H9 (cell line): ENCODE measurements at regions not wholly inside any gene's neighbourhood (a gene's known extent, or its start where the extent isn't known, plus 50 kb on each side); places are given as distances from the start of the nearest gene placed in this dataset.

Source experiments
- DNase-seq: peaks from one replicate; pipeline ENCODE4 v3.0.0-alpha.2; 2017
- H2AFZ ChIP-seq: one replicate; pipeline ENCODE4 v1.6.1; 2013; ENCODE audit warnings: mild to moderate bottlenecking, low read length, control low read depth, moderate library complexity
- H2AK5ac ChIP-seq: 2 replicates; pipeline ENCODE4 v1.6.1; 2013; ENCODE audit warnings: low read length, control low read depth, mixed read lengths; ENCODE audit not compliant: insufficient read length
- H2BK120ac ChIP-seq: one replicate; pipeline ENCODE4 v1.6.1; 2013; ENCODE audit warnings: low read depth, mild to moderate bottlenecking, low read length, control low read depth, inconsistent platforms; ENCODE audit not compliant: poor library complexity, severe bottlenecking
- H2BK12ac ChIP-seq: 2 replicates; pipeline ENCODE4 v1.6.1; 2013; ENCODE audit warnings: low read length, control low read depth, mixed read lengths, low read depth; ENCODE audit not compliant: insufficient read length
- H2BK15ac ChIP-seq: 2 replicates; pipeline ENCODE4 v1.6.1; 2013; ENCODE audit warnings: low read depth, low read length, control low read depth
- H2BK20ac ChIP-seq: one replicate; pipeline ENCODE4 v1.6.1; 2013; ENCODE audit warnings: low read depth, mild to moderate bottlenecking, low read length, control low read depth, inconsistent platforms; ENCODE audit not compliant: poor library complexity, severe bottlenecking
- H2BK5ac ChIP-seq: 2 replicates; pipeline ENCODE4 v1.6.1; 2013; ENCODE audit warnings: low read length, control low read depth, mixed read lengths; ENCODE audit not compliant: insufficient read length
- H3K14ac ChIP-seq: 2 replicates; pipeline ENCODE4 v1.6.1; 2013; ENCODE audit warnings: low read length, control low read depth; ENCODE audit not compliant: insufficient read depth
- H3K18ac ChIP-seq: 2 replicates; pipeline ENCODE4 v1.6.1; 2013; ENCODE audit warnings: low read depth, mild to moderate bottlenecking, mixed read lengths, low read length, control low read depth; ENCODE audit not compliant: insufficient read length
- H3K23ac ChIP-seq: 2 replicates; pipeline ENCODE4 v1.6.1; 2013; ENCODE audit warnings: low read length, control low read depth, mixed read lengths, low read depth; ENCODE audit not compliant: insufficient read length
- H3K23me2 ChIP-seq: 2 replicates; pipeline ENCODE4 v1.6.1; 2013; ENCODE audit warnings: low read depth, mild to moderate bottlenecking, mixed read lengths, low read length, control low read depth; ENCODE audit not compliant: insufficient read length, poor library complexity, severe bottlenecking
- H3K27ac ChIP-seq: 2 replicates; pipeline ENCODE4 v1.5.1; 2013; ENCODE audit warnings: low read length, control low read depth, mixed read lengths, low read depth; ENCODE audit not compliant: insufficient read length
- H3K27me3 ChIP-seq: 2 replicates; pipeline ENCODE4 v1.6.1; 2013; ENCODE audit warnings: low read length, control low read depth, inconsistent platforms; ENCODE audit not compliant: insufficient read depth
- H3K4ac ChIP-seq: 2 replicates; pipeline ENCODE4 v1.6.1; 2013; ENCODE audit warnings: low read depth, mild to moderate bottlenecking, control low read depth, inconsistent platforms, low read length, moderate library complexity
- H3K4me1 ChIP-seq: 2 replicates; pipeline ENCODE4 v1.6.1; 2013; ENCODE audit warnings: low read length, control low read depth, inconsistent platforms; ENCODE audit not compliant: insufficient read depth
- H3K4me2 ChIP-seq: 2 replicates; pipeline ENCODE4 v1.6.1; 2013; ENCODE audit warnings: low read length, control low read depth, mixed read lengths; ENCODE audit not compliant: insufficient read length, insufficient read depth
- H3K56ac ChIP-seq: 2 replicates; pipeline ENCODE4 v1.6.1; 2013; ENCODE audit warnings: low read depth, mild to moderate bottlenecking, mixed read lengths, low read length, control low read depth; ENCODE audit not compliant: insufficient read length
- H3K79me1 ChIP-seq: 2 replicates; pipeline ENCODE4 v1.6.1; 2013; ENCODE audit warnings: low read depth, mild to moderate bottlenecking, moderate library complexity, low read length, control low read depth, inconsistent platforms; ENCODE audit not compliant: insufficient read depth, poor library complexity, severe bottlenecking
- H3K79me2 ChIP-seq: 2 replicates; pipeline ENCODE4 v1.6.1; 2013; ENCODE audit warnings: low read length, control low read depth, inconsistent platforms; ENCODE audit not compliant: insufficient read depth
- H3K9ac ChIP-seq: 2 replicates; pipeline ENCODE4 v1.6.1; 2013; ENCODE audit warnings: low read length, control low read depth, mixed read lengths; ENCODE audit not compliant: insufficient read length; ENCODE audit errors: extremely low read depth
- H3K9me3 ChIP-seq: one replicate; pipeline ENCODE4 v1.6.1; 2013; ENCODE audit warnings: low read depth, low read length, inconsistent platforms; ENCODE audit not compliant: control insufficient read depth
- H3T11ph ChIP-seq: one replicate; pipeline ENCODE4 v1.6.1; 2013; ENCODE audit warnings: mild to moderate bottlenecking, low read length, control low read depth, inconsistent platforms
- H4K20me1 ChIP-seq: one replicate; pipeline ENCODE4 v1.6.1; 2013; ENCODE audit not compliant: control insufficient read depth, insufficient read length, insufficient read depth
- H4K5ac ChIP-seq: 2 replicates; pipeline ENCODE4 v1.6.1; 2013; ENCODE audit warnings: low read depth, mild to moderate bottlenecking, mixed read lengths, low read length, control low read depth; ENCODE audit not compliant: insufficient read length
- H4K8ac ChIP-seq: replicated peaks from 2 replicates; pipeline ENCODE4 v1.6.1; 2013; ENCODE audit warnings: low read length, control low read depth, mixed read lengths, low read depth; ENCODE audit not compliant: insufficient read length
- H4K91ac ChIP-seq: 2 replicates; pipeline ENCODE4 v1.6.1; 2013; ENCODE audit warnings: low read depth, mild to moderate bottlenecking, moderate library complexity, mixed read lengths, low read length, control low read depth; ENCODE audit not compliant: insufficient read length
- H3K27ac Mint-ChIP-seq, 3 experiments: 2 replicates in 2 of 3; 3 replicates in 1 of 3; pipeline ENCODE4 v1.8.0; 2020 to 2021; ENCODE audit warnings: mixed read lengths in 3 of 3, mild to moderate bottlenecking in 1 of 3, moderate library complexity in 1 of 3
- H3K27me3 Mint-ChIP-seq: 2 replicates; pipeline ENCODE4 v1.8.0; 2021; ENCODE audit warnings: low read depth, mild to moderate bottlenecking, moderate library complexity, mixed read lengths
- H3K36me3 Mint-ChIP-seq, 3 experiments: 2 replicates in 2 of 3; 3 replicates in 1 of 3; pipeline ENCODE4 v1.8.0; 2020 to 2021; ENCODE audit warnings: low read depth in 3 of 3, mixed read lengths in 3 of 3; ENCODE audit not compliant: insufficient read depth in 1 of 3
- H3K4me1 Mint-ChIP-seq, 2 experiments: 2 replicates each; pipeline ENCODE4 v1.8.0; 2020; ENCODE audit warnings: mixed read lengths in 2 of 2
- H3K4me3 Mint-ChIP-seq, 2 experiments: 2 replicates in 1 of 2; 3 replicates in 1 of 2; pipeline ENCODE4 v1.8.0; 2020 to 2021; ENCODE audit warnings: mild to moderate bottlenecking in 2 of 2, mixed read lengths in 2 of 2, moderate library complexity in 1 of 2
- H3K9me3 Mint-ChIP-seq, 2 experiments: 2 replicates in 1 of 2; 3 replicates in 1 of 2; pipeline ENCODE4 v1.8.0; 2020; ENCODE audit warnings: mild to moderate bottlenecking in 2 of 2, mixed read lengths in 2 of 2, moderate library complexity in 1 of 2
- WGBS: extraction: QIAGEN DNeasy Blood & Tissue Kit; methylation state at CpG from one replicate; pipeline ENCODE4 v1.1.7; 2013; ENCODE audit warnings: missing lambda C conversion rate, low lambda C conversion rate, mixed read lengths; ENCODE audit not compliant: insufficient read length; ENCODE audit errors: extremely low coverage; 5-methylcytosine and 5-hydroxymethylcytosine counted together
- TF ChIP-seq, protein P1 (sequence below): fragments of 200-600 bp; sonication (generic); conservative IDR thresholded peaks from 3 replicates; pipeline ENCODE4 v1.8.0; 2021; ENCODE audit warnings: antibody characterized with exemption, mild to moderate bottlenecking

GRCh38 chr13:68358294-68358705 lies 1128.2 kb upstream of the PCDH9 start:
- Histone ChIP-seq H3K18ac (no peak overlapping the region), H3K23me2 (no peaks in the 10 kb centered on the region), H3K27me3 (no peaks in the 10 kb centered on the region), H2BK15ac (no peak overlapping the region), H3K9me3 (no peaks in the 10 kb centered on the region), H3K14ac (no peak overlapping the region), H3K56ac (no peak overlapping the region), H2AFZ (no peak overlapping the region), H3K79me1 (no peaks in the 10 kb centered on the region), H4K20me1 (no peaks in the 10 kb centered on the region), H3T11ph (no peak overlapping the region), H4K91ac (no peak overlapping the region), H3K4me2 (no peak overlapping the region), H2BK20ac (no peak overlapping the region), H4K5ac (no peak overlapping the region), H3K23ac (no peak overlapping the region), H3K27ac (no peak overlapping the region), H3K4me1 (no peaks in the 10 kb centered on the region), H2BK120ac (no peak overlapping the region), H3K9ac (no peak overlapping the region), H2AK5ac (no peak overlapping the region), H2BK5ac (no peak overlapping the region), H3K79me2 (no peaks in the 10 kb centered on the region), H3K4ac (no peak overlapping the region), H2BK12ac (no peak overlapping the region), H4K8ac (no peak overlapping the region)
- no CpG with 5 or more reads among the region's 2 CpGs for WGBS
- H3K27ac Mint-ChIP-seq, result no peak overlapping the region
- no peaks in the 10 kb centered on the region for H3K9me3 Mint-ChIP-seq
- no peak for DNase-seq
- TF ChIP-seq, protein P1, sequence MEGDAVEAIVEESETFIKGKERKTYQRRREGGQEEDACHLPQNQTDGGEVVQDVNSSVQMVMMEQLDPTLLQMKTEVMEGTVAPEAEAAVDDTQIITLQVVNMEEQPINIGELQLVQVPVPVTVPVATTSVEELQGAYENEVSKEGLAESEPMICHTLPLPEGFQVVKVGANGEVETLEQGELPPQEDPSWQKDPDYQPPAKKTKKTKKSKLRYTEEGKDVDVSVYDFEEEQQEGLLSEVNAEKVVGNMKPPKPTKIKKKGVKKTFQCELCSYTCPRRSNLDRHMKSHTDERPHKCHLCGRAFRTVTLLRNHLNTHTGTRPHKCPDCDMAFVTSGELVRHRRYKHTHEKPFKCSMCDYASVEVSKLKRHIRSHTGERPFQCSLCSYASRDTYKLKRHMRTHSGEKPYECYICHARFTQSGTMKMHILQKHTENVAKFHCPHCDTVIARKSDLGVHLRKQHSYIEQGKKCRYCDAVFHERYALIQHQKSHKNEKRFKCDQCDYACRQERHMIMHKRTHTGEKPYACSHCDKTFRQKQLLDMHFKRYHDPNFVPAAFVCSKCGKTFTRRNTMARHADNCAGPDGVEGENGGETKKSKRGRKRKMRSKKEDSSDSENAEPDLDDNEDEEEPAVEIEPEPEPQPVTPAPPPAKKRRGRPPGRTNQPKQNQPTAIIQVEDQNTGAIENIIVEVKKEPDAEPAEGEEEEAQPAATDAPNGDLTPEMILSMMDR, result no peak
- no peaks in the 10 kb centered on the region for H3K27me3 Mint-ChIP-seq
- no peak overlapping the region for H3K4me3 Mint-ChIP-seq
- H3K4me1 Mint-ChIP-seq, result no peaks in the 10 kb centered on the region
- no peaks in the 10 kb centered on the region for H3K36me3 Mint-ChIP-seq
